GM21360 (cell line): ENCODE measurements at regions not wholly inside any gene's neighbourhood (a gene's known extent, or its start where the extent isn't known, plus 50 kb on each side); places are given as distances from the start of the nearest gene placed in this dataset.

Experiments used
- ATAC-seq: cut with Tn5 transposase; IDR thresholded peaks from one replicate; pipeline ENCODE4 v1.9.1; 2021; ENCODE audit warnings: mild to moderate bottlenecking, moderate library complexity; ENCODE audit not compliant: unreplicated experiment

- no peak for ATAC-seq
These were observed 171.5 kb upstream of the EEA1 start for GRCh38 chr12:93100610-93101009.

- no peak for ATAC-seq
These were observed 172.3 kb upstream of the EEA1 start for GRCh38 chr12:93101367-93101766.

- ATAC-seq, result no peak
These were observed 173.2 kb upstream of the EEA1 start for GRCh38 chr12:93102312-93102711.

- no peak for ATAC-seq
These were observed 173.6 kb upstream of the EEA1 start for GRCh38 chr12:93102744-93103143.

- no peak for ATAC-seq
These were observed 174.1 kb upstream of the EEA1 start for GRCh38 chr12:93103154-93103553.

GRCh38 chr12:93104535-93104934, 175.4 kb upstream of the EEA1 start:
- ATAC-seq, result no peak

GRCh38 chr12:93106910-93107309, 177.8 kb upstream of the EEA1 start:
- ATAC-seq, result no peak

GRCh38 chr12:93107514-93108312, 178.6 kb upstream of the EEA1 start:
- ATAC-seq, result no peak

- no peak for ATAC-seq
These were observed 179.9 kb upstream of the EEA1 start for GRCh38 chr12:93108985-93109384.

- no peak for ATAC-seq
These were observed 180.6 kb upstream of the EEA1 start for GRCh38 chr12:93109551-93110203.

- ATAC-seq, result no peak
These were observed 182.7 kb upstream of the EEA1 start for GRCh38 chr12:93111773-93112172.

GRCh38 chr12:93113317-93114006, 184.4 kb upstream of the EEA1 start:
- ATAC-seq, result no peak

GRCh38 chr12:93115198-93115601, 186.1 kb upstream of the EEA1 start:
- ATAC-seq, result no peak

- ATAC-seq, result no peak
These were observed 186.6 kb upstream of the EEA1 start for GRCh38 chr12:93115646-93116045.

GRCh38 chr12:93116632-93117031, 187.5 kb upstream of the EEA1 start:
- ATAC-seq, result no peak

- ATAC-seq, result no peak
These were observed 192.8 kb upstream of the EEA1 start for GRCh38 chr12:93121729-93122488.

- ATAC-seq, result no peak
These were observed 193.5 kb upstream of the EEA1 start for GRCh38 chr12:93122569-93123091.

- ATAC-seq, result no peak
These were observed 196.0 kb upstream of the EEA1 start for GRCh38 chr12:93125126-93125525.

GRCh38 chr12:93126069-93126474, 197.0 kb upstream of the EEA1 start:
- ATAC-seq, result no peak

- ATAC-seq, result no peak
These were observed 198.0 kb upstream of the EEA1 start for GRCh38 chr12:93127107-93127560.
